HG03565 (cell line): ENCODE measurements at regions not wholly inside any gene's neighbourhood (a gene's known extent, or its start where the extent isn't known, plus 50 kb on each side); places are given as distances from the start of the nearest gene placed in this dataset.
"Not testable (repeated sequence)": the region's sequence is repeated elsewhere in the genome, so short reads cannot be mapped to it uniquely, and the experiment has no call there.

Experiments used
- ATAC-seq: cut with Tn5 transposase; IDR thresholded peaks from one replicate; pipeline ENCODE4 v1.9.1; 2021; ENCODE audit warnings: mild to moderate bottlenecking, moderate library complexity; ENCODE audit not compliant: unreplicated experiment

DNA sequence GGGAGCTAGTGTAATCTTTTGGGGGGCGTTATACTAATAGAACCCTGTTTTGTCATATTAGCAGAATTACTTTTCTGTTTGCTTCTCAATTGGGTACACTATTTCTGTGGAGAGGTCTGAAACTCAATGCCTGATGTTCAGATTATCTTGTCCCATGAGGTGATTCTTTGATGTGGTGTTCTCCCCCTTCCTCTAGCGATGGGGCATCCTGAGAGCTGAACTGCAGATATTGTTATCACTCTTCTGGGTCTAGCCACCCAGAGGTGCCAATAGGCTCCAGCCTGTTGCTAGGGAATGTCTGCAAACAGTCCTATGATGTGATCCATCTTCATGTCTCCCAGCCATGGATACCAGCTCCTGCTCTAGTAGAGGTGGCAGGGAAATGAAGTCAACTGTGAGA, 233.1 kb upstream of the RASA1 start:
- no peak for ATAC-seq

DNA sequence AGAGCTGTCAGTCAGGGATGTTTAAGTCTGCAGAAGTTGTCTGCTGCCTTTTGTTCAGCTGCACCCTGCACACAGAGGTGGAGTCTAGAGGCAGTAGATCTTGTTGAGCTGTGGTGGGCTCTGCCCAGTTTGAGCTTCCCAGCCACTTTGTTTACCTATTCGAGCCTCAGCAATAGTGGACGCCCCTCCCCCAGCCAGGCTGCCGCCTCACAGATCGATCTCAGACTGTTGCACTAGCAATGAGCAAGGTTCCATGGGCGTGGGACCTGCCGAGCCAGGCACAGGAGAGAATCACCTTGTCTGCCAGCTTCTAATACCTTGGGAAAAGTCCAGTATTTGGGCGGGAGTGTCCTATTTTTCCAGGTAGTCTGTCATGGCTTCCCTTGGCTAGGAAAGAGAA, 225.1 kb upstream of the RASA1 start:
- ATAC-seq: no peak

DNA sequence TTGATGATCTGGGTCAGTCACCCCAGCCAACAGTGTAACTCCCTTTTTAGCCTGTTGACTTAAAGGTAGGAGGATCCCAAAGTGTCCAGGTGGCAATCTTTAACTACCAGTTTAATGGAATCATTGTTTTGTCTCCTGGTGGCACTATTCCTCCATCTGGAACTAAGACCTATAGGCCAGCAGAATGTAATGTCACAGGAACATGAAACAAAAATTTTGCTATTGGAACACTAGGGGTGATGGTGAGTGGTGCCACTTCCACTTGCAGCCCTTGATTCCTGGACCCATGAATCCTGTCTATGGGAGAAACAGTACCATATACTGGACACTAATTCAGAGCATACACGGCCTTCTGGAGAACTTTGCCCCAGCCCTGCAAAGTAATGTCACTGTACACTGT, 219.5 kb upstream of the RASA1 start:
- ATAC-seq: no peak

DNA sequence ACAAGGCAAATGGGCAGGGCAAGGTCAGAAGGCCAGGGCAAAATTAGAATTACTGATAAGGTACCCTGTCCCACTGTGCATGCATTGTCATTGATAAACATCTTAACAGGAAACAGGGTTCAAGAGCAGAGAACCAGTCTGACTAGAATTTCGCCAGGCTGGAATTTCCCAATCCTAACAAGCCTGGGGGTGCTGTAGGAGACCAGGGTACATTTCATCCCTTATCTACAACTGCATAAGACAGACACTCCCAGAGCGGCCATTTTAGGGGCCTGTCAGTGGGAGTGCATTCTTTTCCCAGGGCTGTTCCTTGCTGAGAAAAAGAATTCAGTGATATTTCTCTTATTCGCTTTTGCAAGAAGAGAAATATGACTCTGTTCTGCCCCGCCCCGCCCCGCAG, 218.7 kb upstream of the RASA1 start:
- ATAC-seq: not testable (repeated sequence)

DNA sequence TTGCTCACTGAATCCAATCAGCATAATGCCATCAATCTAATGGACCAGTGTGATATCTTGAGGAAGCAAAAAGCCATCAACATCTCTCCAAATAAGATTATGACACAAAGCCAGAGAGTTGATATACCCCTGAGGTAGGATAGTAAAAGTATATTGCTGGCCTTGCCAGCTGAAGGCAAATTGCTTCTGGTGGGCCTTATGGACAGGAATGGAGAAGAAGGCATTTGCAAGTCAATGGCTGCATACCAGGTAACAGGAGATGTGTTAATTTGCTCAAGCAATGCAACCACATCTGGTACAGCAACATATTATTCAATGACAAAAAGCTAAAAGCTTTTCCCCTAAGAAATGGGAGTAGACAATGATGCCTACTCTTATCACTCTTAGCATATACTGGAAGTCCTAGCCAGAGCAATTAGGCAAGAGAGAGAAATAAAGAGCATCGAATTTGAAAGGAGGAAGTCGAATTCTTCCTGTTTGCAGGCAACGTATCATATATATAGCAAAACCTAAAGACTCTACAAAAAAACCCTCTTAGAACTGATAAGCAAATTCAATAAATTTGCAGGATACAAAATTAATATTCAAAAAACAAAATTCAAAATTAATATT, 216.1 kb upstream of the RASA1 start:
- ATAC-seq: no peak

DNA sequence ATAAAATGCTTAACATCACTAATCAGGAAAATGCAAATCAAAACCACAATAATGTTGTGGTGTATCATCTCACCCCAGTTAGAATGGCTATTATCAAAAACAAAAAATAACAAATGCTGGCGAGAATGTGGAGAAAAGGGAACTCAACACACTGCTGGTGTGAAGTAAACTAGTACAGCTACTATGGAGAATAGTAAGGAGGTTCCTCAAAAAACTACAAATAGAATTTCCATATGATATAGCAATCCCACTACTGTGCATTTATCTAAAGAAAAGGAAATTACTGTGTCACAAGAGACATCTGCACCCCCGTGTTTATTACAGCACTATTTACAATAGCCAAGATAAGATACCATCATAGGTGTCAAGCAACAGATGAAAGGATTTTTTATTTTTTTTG, 214.5 kb upstream of the RASA1 start:
- no peak for ATAC-seq

DNA sequence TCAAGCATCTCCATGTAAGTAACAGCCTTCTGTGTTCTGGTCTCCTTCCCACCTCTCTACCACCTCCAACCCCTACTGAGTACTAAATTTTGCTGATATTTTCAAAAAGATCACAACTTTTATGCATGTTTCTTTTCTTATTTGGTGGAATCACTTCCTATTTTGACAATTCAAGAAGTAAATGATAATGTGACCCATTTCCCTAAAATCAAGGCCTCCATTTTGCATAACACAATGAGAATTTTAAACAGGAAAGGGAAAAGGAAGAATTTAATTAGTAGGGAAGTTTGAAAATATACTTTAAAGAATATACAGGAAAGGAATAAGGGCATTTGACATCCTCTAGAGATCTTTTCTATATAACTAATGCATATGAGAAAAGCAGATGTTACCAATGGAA, 212.9 kb upstream of the RASA1 start:
- ATAC-seq: no peak

DNA sequence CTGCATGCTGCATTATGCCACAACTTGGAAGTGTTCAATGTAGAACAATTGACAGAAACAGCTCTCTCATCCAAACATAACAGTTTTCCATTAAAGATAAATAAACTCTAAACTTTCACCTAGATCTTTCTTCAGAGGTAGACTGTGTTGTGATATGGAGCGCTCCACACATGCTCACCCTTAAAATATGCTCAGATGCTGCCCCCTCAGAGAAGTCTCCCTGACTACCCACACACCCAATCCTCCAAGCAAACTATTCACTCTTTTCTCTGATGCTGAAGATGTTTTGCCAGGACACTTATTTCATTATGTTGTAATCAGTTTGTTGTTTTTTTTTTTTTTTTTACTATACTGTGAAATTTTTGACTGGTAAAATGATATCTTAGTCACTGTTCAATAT, 206.6 kb upstream of the RASA1 start:
- ATAC-seq: no peak

DNA sequence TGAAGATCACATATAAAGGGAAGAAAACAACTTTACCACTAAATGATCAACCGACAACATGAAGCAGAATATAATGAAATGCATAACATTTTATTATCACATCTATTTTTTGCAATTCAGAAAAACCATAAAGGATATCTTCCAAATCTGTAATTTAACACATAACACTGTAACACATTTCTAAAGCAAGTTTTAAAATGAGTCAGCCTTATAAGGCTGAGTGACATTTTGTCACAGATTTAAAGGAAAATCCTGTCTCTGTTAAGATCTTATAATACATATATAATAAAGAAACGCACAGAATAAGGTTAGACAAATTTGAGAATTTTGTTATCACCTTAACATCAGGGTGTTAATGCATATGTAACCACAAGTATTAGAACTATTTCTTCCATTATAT, 198.4 kb upstream of the RASA1 start:
- ATAC-seq: no peak

DNA sequence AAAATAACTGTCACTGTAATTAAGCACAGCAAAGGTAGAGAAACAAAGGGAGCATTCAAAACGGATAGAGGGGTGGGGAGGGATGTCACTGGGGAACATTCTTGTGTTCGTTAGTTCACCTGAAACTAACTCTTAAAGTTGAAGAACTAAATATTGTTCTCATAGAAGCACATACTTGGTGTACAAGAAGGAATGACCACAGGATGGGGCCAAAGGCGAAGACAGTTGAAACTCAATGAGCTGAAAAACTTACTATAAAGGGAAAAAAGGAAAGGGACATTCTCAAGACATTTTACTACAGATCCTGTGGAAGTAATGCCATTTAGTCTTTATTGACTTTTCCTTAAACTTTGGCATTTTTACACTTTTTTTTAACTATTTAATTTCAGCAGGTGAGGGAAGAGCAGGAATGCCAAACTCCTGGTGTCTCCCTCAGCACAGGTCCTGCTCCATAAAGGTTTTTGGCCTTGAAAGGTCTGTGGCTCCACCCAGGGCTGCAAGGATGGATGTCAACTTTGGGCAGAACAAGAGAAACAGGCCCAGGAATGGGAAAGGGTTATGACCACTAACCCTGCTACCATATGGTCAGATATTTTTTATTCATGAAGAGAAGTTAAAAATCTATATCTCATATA, 197.6 kb upstream of the RASA1 start:
- ATAC-seq: peak; percentile 75

DNA sequence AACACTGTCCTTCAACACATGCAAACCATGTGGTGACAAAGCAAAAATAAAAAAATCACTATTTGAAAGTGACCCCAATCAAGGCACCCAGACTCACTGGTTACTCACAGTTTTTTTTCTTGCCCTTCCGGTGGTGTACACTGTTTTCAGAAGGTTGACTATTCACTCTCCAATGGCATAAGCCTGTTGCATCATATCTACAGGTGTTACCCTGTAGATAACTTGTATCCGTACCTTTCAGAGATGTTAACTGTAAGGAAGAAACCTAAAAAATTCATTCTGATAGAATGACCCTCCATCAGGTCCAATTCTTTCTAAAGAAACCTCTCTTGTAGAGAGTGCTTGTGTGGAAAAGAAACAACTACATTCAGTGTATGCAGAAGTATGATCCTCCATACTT, 193.6 kb upstream of the RASA1 start:
- ATAC-seq: no peak

DNA sequence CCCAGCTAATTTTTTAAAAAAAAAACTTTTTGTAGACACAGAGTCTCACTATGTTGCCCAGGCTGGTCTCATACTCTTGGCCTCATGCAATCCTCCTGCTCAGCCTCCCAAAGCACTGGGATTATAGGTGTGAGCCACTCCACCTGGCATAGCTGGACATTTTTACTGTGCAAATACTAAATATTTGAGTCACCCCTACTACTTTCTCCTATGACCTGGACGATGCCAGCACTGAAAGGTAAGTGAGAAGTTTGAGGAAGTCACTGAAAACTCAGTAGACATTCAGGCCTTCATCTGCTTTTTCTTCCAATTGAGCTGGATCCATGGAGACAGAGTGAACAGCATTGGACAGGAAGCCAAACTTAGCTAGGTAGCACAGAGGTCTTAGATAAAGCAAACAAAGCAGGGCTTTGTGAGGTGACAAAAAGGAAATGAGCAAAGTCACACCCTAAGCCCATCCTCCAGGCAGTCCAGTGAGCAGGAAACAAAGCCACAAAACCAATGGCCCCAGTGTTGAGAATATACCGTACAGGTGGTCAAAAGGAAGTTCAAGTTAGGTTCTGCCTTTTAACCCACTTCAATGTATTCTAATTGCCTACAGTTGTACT, 192.6 kb upstream of the RASA1 start:
- ATAC-seq: peak; percentile 96

DNA sequence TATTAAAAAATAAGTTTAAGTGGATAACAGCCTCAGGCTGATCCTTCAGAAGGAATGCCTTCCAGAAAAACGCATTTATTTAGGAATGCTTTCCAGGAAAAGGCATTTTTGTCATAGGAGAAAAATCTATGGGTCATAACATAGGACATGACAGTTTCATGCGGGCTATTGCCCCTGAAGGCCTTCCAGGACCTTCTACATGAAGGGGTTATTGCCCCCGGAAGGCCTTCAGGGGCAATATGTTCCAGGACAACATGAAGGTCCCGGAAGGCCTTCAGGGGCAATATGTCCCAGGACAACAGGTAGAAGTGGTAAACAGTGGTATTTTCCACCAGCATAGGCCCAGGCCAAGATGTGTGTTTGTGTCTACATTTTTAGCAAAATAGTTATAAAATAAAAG, 191.3 kb upstream of the RASA1 start:
- ATAC-seq: no peak

DNA sequence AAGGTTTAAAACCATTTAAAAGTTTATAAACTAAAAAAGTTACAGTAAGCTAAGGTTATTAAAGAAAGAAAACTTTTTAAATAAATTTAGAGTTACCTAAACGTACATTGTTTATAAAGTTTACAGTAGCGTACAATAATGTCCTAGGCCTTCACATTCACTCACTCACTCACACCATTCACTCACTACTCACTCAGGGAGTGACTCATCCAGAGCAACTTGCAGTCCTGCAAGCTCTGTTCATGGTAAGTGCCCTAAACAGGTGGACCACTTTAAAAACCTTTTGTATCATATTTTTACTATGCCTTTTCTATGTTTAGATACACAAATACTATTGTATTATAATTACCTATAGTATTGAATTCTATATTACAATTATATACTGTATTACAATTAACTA, 190.8 kb upstream of the RASA1 start:
- ATAC-seq: no peak

DNA sequence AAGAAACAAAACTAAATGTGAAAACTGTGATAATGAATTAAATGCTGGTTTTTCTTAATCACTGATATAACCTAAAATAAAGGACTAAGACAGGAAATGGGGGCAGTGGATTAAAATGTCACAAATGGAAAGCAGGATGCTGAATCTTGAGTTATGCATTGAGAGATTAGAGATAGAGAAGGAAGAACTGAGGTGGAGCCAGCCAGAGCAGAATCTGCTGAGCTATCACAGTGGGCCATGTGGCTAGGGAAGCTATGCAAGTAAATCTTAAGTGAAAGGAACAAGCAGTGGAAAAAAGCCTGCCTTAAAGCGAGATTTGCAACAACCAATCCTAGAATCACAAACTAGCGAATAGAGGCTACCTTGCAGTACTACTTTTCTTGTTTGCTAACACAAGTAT, 188.5 kb upstream of the RASA1 start:
- no peak for ATAC-seq

DNA sequence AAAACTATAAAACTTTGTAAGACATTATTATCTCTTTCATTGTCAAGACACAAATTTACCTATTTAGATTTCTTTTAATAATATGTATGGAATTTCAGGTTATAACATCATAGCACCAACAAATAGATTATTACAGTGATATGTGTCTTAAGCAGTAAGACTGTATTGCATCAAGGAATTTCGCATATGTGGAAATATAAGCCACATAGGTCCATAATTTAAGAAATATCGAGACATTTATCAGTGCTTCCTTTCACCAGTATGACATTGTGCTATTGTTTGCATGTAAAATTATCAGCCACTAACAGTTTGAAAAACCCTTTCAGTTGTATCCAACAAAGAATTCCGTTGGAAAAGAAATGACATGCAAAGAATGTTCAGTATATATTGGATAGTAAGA, 186.7 kb upstream of the RASA1 start:
- peak; percentile 7 for ATAC-seq

DNA sequence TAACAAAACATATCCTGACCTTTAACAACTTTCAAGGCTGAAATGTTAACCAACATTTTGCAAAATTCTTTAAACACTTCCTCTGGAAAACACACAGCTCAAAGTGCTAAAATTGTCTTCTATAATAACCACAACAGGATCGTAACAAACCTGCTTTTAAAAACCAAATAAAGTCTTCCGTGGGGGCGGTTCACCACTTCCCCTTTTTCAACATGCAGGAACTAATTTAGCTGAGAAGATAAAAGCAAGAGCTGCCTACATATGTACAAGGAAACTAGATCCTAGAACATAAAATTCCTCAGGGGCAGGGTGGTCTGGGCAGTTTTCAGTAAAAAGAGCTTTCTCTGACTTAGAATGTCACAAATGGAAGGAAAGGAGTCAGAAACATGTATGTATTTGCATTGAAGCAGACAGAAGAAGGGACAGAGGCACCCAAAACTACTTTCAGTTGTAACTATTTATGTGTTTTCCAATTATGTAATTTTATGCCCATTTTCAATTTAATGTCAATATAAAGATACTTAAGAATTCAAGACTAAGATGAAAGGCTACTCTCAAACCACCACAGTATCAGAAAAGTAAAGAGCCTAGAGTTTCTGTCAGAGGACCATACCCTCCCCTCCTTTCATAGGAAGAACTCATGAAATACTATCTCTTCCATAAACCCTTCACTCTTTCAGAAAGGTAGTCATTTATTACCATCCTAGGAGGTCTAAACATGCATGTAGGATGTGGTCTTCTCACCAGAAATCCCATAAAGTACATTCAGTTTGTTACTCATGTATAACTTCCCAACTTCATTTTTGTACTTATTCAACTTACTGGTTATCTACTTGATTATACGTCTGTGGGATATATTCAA, 185.9 kb upstream of the RASA1 start:
- peak; percentile 79 for ATAC-seq

DNA sequence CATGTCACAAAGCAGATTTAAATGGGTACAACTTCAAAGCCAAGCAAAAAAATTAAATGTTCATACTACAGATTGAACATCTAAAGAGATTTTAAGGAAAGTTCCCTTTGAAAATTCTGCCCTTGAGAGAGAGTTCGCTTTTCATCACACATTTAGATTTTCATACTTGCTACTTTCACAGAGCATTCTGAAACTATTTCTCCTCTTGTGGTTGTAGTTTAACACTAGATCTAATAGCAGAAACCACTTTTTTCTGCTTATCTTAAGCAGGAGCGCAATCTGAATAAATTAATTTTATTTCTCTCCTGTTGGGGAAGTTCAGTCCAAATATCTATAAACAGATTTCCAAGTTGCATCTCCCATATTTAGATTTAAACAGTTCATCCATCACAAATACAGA, 173.3 kb upstream of the RASA1 start:
- no peak for ATAC-seq

DNA sequence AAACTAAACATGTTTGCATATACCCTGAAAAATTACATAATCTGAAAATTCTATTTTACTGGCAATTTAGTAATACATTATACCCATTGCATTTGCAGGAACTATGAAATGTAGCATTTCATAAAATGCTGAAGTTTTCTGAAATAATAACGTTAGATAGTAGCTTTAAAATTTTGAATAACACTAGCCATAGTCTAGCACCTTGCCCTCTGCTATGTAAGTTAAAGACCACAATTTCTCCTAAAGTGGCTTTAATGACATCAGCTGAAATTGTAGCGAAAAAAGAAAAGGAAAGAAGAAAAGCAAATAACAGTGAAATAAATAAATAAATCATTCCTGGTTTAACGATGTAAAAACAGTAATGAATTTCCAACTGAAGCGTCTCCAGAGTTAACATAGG, 172.8 kb upstream of the RASA1 start:
- ATAC-seq: no peak

DNA sequence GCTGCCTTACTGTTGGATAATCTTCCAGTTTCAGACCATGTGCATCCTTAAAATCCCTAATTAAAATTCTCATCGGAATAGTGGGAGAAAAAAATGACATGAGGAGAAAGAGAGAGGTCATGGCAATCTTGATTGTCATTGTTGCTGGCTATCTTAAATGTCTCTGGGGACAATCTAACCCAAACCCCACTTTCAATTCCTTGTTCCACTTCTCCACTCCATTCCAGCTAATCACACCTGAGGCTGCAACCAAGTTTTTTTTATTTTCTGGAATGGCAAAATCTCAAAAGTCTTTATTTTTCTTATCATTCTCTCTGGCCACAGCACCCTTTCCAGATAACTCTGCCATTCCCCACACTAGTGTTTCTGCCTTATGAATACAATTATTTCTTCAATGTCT, 171.9 kb upstream of the RASA1 start:
- no peak for ATAC-seq

DNA sequence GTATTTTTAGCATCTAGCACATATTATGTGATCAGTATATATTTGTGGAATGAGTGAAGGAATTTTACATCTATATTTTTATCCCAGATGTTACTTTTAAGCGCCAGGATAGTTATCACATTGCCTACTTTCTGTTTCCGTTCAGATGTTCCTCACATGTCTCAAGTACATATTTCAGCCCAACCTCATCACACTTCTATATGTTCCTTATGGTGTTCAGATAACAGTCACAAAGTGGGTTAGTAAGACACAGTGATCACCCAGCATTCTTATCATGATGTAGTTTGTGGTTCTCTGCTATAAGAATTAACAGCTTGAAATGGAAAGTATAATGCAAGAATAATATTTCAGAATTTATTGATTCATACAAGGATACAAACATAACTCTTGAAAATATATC, 170.0 kb upstream of the RASA1 start:
- ATAC-seq: no peak

DNA sequence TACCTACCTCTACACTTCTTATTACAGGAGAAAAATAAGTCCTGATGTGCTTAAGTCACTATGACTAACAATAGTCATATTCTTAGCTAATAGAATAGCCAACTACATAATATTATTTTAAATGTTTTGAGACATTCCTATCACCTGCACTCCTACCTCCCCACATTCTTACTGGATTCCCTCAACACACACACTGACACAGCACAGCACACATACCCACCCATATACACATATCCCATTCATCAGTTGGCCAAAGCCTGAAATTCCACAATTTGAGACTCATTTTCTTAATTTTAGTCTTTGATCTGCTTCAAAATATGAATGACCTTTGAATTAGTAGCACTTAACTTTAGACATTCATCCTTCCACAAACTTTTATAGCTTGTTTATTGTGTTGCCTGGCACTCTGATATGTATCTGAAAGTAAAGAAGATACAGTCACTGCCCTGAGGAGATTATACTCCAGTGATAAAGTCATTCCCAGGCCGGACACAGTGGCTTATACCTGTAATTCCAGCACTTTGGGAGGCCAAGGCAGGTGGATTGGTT, 168.3 kb upstream of the RASA1 start:
- no peak for ATAC-seq
